Large intestine (tissue), 3 donors: ENCODE measurements at regions not wholly inside any gene's neighbourhood (a gene's known extent, or its start where the extent isn't known, plus 50 kb on each side); places are given as distances from the start of the nearest gene placed in this dataset.

ENCODE experiments used
- DNase-seq, 2 donors: peaks; one replicate each; pipeline versions ENCODE4 v3.0.0 to v3.0.0-alpha.2; 2013
- H3K27ac ChIP-seq: one replicate; pipeline ENCODE4 v1.5.1; 2013; ENCODE audit warnings: low read length
- H3K27me3 ChIP-seq: 2 replicates; pipeline ENCODE4 v1.6.1; 2013; ENCODE audit warnings: low read length; ENCODE audit not compliant: control insufficient read depth, insufficient read depth
- H3K36me3 ChIP-seq: 2 replicates; pipeline ENCODE4 v1.6.1; 2013; ENCODE audit warnings: low read length; ENCODE audit not compliant: control insufficient read depth, insufficient read depth
- H3K4me1 ChIP-seq: one replicate; pipeline ENCODE4 v1.6.1; 2013; ENCODE audit warnings: low read length; ENCODE audit not compliant: control insufficient read depth, insufficient read depth
- H3K4me3 ChIP-seq: one replicate; pipeline ENCODE4 v1.5.1; 2013; ENCODE audit warnings: low read length
- H3K9me3 ChIP-seq: one replicate; pipeline ENCODE4 v1.6.1; 2013; ENCODE audit warnings: mild to moderate bottlenecking, low read depth, low read length, moderate library complexity; ENCODE audit not compliant: control insufficient read depth
- WGBS: methylation state at CpG from one replicate; pipeline ENCODE4 v1.1.5; 2013; ENCODE audit warnings: low lambda C conversion rate; ENCODE audit not compliant: insufficient coverage; 5-methylcytosine and 5-hydroxymethylcytosine counted together

- H3K9me3 ChIP-seq, result no peaks in the 10 kb centered on the region
- no peak overlapping the region for H3K27ac ChIP-seq
- DNase-seq, result no peak
- H3K4me1 ChIP-seq, result no peaks in the 10 kb centered on the region
- no peak overlapping the region for H3K4me3 ChIP-seq
- no peaks in the 10 kb centered on the region for H3K36me3 ChIP-seq
- H3K27me3 ChIP-seq, result no peaks in the 10 kb centered on the region
- WGBS, result no CpG with 5 or more reads among the region's 3 CpGs
These were observed 393.6 kb upstream of the STEAP1 start for GRCh38 chr7:89760690-89761089.

GRCh38 chr7:89761173-89761572 lies 393.1 kb upstream of the STEAP1 start:
- no peaks in the 10 kb centered on the region for H3K4me1 ChIP-seq
- no peak overlapping the region for H3K27ac ChIP-seq
- no peaks in the 10 kb centered on the region for H3K27me3 ChIP-seq
- DNase-seq, result no peak
- H3K9me3 ChIP-seq, result no peaks in the 10 kb centered on the region
- WGBS, result no CpG with 5 or more reads among the region's 1 CpG
- no peaks in the 10 kb centered on the region for H3K36me3 ChIP-seq
- no peak overlapping the region for H3K4me3 ChIP-seq

GRCh38 chr7:89770161-89770560 lies 384.1 kb upstream of the STEAP1 start:
- no peak overlapping the region for H3K4me3 ChIP-seq
- 91% methylated on average over 4 of the region's 4 CpGs for WGBS

GRCh38 chr7:89771003-89771636 lies 383.1 kb upstream of the STEAP1 start:
- Histone ChIP-seq H3K9me3 (no peaks in the 10 kb centered on the region), H3K4me3 (no peak overlapping the region), H3K4me1 (no peaks in the 10 kb centered on the region), H3K27me3 (no peaks in the 10 kb centered on the region), H3K36me3 (no peaks in the 10 kb centered on the region), H3K27ac (no peak overlapping the region)
- no peak for DNase-seq
- no CpG with 5 or more reads among the region's 3 CpGs for WGBS

More at GRCh38 chr7:89770161-89770560, 384.1 kb upstream of the STEAP1 start:
- no peaks in the 10 kb centered on the region for H3K9me3 ChIP-seq
- H3K36me3 ChIP-seq, result no peaks in the 10 kb centered on the region
- H3K27ac ChIP-seq, result no peak overlapping the region
- no peaks in the 10 kb centered on the region for H3K4me1 ChIP-seq
- DNase-seq, result no peak
- H3K27me3 ChIP-seq, result no peaks in the 10 kb centered on the region

GRCh38 chr7:89772276-89772675 lies 382.0 kb upstream of the STEAP1 start:
- no peaks in the 10 kb centered on the region for H3K36me3 ChIP-seq
- H3K27ac ChIP-seq, result no peak overlapping the region
- no peaks in the 10 kb centered on the region for H3K27me3 ChIP-seq
- no peaks in the 10 kb centered on the region for H3K9me3 ChIP-seq
- DNase-seq, result peak in 1 of 2 donors; percentile 20
- H3K4me1 ChIP-seq, result no peaks in the 10 kb centered on the region
- 0% methylated on average over 1 of the region's 1 CpG for WGBS
- H3K4me3 ChIP-seq, result no peak overlapping the region

- Histone ChIP-seq H3K36me3 (no peaks in the 10 kb centered on the region), H3K9me3 (no peaks in the 10 kb centered on the region), H3K4me3 (no peak overlapping the region), H3K27ac (no peak overlapping the region), H3K4me1 (no peaks in the 10 kb centered on the region), H3K27me3 (no peaks in the 10 kb centered on the region)
- no peak for DNase-seq
- 83% methylated on average over 1 of the region's 2 CpGs for WGBS
These were observed 380.7 kb upstream of the STEAP1 start for GRCh38 chr7:89773611-89774010.

- peak in 1 of 2 donors; percentile 25 for DNase-seq
- Histone ChIP-seq H3K36me3 (no peaks in the 10 kb centered on the region), H3K4me3 (no peak overlapping the region), H3K27ac (no peak overlapping the region), H3K9me3 (no peaks in the 10 kb centered on the region), H3K27me3 (no peaks in the 10 kb centered on the region), H3K4me1 (no peaks in the 10 kb centered on the region)
These were observed 378.8 kb upstream of the STEAP1 start for GRCh38 chr7:89775459-89775858.

- Histone ChIP-seq H3K4me1 (no peaks in the 10 kb centered on the region), H3K27ac (no peak overlapping the region), H3K4me3 (no peak overlapping the region), H3K27me3 (no peaks in the 10 kb centered on the region), H3K9me3 (no peaks in the 10 kb centered on the region), H3K36me3 (no peaks in the 10 kb centered on the region)
- DNase-seq, result no peak
- 83% methylated on average over 1 of the region's 2 CpGs for WGBS
These were observed 377.3 kb upstream of the STEAP1 start for GRCh38 chr7:89776980-89777379.

- no peaks in the 10 kb centered on the region for H3K4me1 ChIP-seq
- H3K9me3 ChIP-seq, result no peaks in the 10 kb centered on the region
- H3K27ac ChIP-seq, result no peak overlapping the region
- DNase-seq, result no peak
- no peak overlapping the region for H3K4me3 ChIP-seq
- no peaks in the 10 kb centered on the region for H3K36me3 ChIP-seq
- no peaks in the 10 kb centered on the region for H3K27me3 ChIP-seq
These were observed 376.8 kb upstream of the STEAP1 start for GRCh38 chr7:89777499-89777898.

GRCh38 chr7:89780291-89780690 lies 374.0 kb upstream of the STEAP1 start:
- no peaks in the 10 kb centered on the region for H3K9me3 ChIP-seq
- H3K4me3 ChIP-seq, result no peak overlapping the region
- DNase-seq, result no peak
- H3K4me1 ChIP-seq, result no peaks in the 10 kb centered on the region
- no peaks in the 10 kb centered on the region for H3K36me3 ChIP-seq
- H3K27me3 ChIP-seq, result no peaks in the 10 kb centered on the region
- no peak overlapping the region for H3K27ac ChIP-seq
- no CpG with 5 or more reads among the region's 4 CpGs for WGBS

GRCh38 chr7:89796481-89796880 lies 357.8 kb upstream of the STEAP1 start:
- no CpG with 5 or more reads among the region's 2 CpGs for WGBS
- Histone ChIP-seq H3K27me3 (no peaks in the 10 kb centered on the region), H3K4me3 (no peak overlapping the region), H3K36me3 (no peaks in the 10 kb centered on the region), H3K27ac (no peak overlapping the region), H3K4me1 (no peaks in the 10 kb centered on the region), H3K9me3 (no peaks in the 10 kb centered on the region)
- DNase-seq, result no peak
